NCI-H1417 (cell line): ENCODE measurements at regions not wholly inside any gene's neighbourhood (a gene's known extent, or its start where the extent isn't known, plus 50 kb on each side); places are given as distances from the start of the nearest gene placed in this dataset.

Source experiments
- DNase-seq, 3 experiments: peaks; one replicate each; lab custom pipeline; 2025; lab: John Stamatoyannopoulos, UW

GRCh38 chr11:92384358-92384757 is 159.7 kb downstream of the FAT3 start:
- no peak for DNase-seq

DNA sequence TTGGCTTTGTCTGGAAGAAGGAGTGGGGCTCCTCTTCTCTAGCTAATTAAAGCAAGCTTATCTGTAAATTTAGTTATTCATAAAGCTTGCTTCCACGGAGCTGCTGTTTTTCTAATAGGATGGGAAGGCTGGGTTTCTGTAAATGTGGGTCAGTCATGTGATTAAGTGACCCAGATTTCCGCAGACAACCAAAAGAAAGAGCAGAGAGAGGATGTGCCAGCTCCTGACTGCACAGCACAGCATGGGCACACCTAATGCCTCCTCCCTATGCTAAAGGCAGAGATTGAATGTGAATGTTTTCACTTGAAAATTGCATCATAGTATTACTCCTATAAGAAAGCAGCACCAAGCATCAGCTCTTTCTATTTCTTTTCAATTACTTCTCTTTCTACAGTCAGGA is 160.2 kb downstream of the FAT3 start:
- no peak for DNase-seq

GRCh38 chr11:92386577-92386976 is 162.0 kb downstream of the FAT3 start:
- DNase-seq: no peak

GRCh38 chr11:92387859-92388258 is 163.2 kb downstream of the FAT3 start:
- DNase-seq: no peak

DNA sequence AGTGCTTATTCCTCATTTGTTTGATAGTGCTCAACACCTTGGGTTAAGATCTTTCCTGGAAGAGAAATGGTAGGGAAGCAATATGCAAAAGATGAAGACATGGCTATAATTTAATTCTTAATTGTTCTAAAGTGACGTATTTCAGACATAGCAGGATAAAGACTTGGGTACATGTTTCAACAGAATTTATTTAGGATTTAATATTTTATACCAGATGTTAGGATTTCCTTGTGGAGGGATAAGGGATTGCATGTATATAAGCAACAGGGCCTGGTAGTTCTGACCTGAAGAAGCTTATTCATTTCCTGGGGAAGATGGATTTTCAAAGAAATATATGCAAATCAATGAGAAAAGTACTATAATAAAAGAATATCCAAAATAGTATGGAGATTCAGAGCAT is 163.8 kb downstream of the FAT3 start:
- no peak for DNase-seq

- peak in 1 of 3 experiments; percentile 26 for DNase-seq
These were observed 166.2 kb downstream of the FAT3 start for GRCh38 chr11:92390783-92391182.

DNA sequence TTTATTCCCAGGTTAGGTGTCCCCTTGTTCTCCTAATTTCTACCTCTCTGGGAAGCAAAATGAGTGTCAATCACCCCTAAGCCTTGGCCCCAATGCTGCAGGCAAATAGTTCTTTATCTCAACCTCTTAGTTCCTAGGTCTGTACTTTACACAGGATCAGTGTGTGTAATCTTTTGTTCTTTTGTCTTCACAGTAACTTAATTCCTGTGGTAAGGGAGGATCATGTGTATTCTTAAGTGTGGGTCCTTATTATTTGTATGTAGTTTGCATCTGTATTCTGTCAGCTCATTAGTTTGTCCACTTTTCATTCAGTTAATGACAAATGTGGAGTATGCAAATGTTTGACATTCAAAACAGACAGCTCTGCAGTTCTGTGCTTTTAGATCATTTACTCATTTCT is 166.7 kb downstream of the FAT3 start:
- DNase-seq: no peak

- no peak for DNase-seq
These were observed 167.2 kb downstream of the FAT3 start for GRCh38 chr11:92391808-92392207.

- no peak for DNase-seq
These were observed 168.6 kb downstream of the FAT3 start for GRCh38 chr11:92393218-92393617.

DNA sequence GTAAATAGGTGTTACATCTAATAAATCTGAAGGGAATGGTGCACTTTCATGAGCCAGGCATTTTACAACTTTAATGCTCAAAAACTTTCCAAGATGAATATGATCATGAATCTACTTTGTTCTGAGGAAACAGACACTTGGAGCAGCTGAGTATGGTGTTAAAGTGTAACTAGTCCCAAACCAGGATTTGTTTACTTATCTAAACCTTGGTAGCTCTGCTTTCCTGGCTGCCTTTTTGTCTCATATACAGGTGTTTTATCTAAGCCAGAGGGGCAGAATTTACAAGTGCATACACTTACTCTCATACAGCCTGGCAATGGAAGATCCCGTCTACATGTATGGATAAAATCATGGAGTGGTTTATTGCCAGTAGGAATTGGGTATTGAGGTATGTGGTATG is 171.5 kb downstream of the FAT3 start:
- peak in 1 of 3 experiments; percentile 23 for DNase-seq

GRCh38 chr11:92397221-92397755 is 172.7 kb downstream of the FAT3 start:
- DNase-seq: no peak

DNA sequence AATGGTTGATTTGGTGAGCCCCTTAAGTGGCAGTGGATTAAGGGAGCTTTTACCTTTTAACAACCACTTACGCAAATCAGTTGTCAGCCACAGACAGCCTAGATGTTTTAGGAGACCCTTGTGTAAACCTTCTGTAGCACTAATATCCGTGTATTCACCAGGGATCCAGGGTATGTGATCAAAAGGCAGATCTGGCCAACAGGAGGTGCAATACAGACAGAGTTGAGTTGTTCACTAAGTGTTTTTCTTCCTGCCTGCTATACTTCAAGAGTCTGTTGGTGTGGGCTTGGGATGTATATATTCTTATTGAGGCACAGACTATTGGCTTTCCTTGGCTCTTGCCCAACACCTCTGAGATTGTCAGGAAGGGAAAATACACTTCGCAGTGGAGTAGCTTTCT is 175.1 kb downstream of the FAT3 start:
- no peak for DNase-seq

DNA sequence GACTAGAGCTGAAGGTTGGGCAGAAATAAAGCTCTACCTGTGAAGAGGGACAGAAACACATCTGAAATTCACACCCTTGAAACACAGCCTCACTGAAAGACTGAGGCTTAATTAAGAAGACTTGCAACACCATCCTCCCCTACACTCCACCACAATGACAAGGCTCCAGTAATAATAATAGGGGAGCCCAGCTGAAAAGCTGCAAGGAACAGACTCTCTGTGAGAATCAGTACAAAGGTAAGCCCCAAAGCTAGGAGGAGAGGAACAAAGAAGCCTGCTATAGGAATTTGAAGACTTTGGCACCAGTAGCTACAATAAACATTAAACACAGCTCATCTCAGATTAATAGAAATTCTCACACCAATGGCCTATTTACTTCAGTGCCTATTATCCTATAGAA is 176.9 kb downstream of the FAT3 start:
- no peak for DNase-seq

DNA sequence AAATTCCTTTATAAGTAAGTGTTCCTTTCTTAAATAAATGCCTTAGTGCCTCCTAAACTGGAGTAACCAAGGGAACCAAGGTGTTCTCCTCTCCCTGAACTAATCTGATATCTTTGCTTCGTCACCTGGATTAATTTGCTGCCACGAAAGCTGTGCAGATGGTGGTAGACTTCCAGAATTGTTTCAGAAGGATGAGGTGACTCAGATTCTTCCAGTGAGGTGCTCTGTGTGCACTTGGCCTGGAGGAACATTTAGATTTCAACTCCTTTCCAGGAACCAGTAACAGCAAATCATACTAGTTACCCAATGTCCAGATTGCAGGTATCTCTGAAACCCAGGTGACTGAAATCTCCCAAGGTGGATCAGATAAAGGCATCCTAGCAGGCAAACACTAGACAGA is 181.9 kb downstream of the FAT3 start:
- no peak for DNase-seq

DNA sequence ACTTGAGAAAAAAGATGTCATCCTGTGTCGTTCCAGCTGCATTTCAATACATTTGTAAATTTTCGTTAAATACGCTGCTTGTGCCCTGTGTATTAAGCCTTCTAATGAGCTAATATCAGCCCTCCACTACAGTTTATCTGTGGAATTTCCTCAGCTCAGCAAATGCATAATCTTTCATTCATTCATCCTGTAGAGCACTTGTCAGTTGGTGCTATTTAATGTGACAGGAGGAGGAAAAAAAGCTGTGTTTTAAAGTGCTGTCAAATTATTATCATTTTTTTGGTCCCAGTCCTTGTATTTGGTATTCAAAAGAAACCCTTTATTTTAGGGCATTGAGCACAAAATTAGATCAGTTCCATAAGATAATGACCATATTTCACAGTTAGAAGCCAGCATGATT is 184.7 kb downstream of the FAT3 start:
- no peak for DNase-seq

DNA sequence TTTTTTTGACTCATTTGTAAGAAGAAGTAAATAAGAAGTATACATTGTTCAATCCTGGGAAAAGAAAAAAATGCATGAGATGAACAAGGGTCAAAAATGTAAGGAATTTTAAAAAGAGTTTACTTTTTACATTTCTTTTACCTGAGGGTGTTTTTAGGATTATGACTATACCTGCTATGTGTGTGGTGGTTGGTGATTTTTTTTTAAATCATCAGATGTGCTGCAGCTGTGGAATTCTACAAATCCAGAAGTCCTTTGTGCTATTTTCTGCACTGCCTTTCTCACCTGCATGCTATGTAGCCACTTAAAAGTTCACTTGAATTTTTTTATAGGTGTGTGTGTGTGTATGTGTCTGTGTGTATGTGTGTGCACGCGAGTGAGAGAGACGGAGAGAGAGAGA is 185.3 kb downstream of the FAT3 start:
- no peak for DNase-seq

GRCh38 chr11:92410526-92410925 is 185.9 kb downstream of the FAT3 start:
- no peak for DNase-seq

- DNase-seq: no peak
These were observed 186.8 kb downstream of the FAT3 start for GRCh38 chr11:92411431-92411830.

DNA sequence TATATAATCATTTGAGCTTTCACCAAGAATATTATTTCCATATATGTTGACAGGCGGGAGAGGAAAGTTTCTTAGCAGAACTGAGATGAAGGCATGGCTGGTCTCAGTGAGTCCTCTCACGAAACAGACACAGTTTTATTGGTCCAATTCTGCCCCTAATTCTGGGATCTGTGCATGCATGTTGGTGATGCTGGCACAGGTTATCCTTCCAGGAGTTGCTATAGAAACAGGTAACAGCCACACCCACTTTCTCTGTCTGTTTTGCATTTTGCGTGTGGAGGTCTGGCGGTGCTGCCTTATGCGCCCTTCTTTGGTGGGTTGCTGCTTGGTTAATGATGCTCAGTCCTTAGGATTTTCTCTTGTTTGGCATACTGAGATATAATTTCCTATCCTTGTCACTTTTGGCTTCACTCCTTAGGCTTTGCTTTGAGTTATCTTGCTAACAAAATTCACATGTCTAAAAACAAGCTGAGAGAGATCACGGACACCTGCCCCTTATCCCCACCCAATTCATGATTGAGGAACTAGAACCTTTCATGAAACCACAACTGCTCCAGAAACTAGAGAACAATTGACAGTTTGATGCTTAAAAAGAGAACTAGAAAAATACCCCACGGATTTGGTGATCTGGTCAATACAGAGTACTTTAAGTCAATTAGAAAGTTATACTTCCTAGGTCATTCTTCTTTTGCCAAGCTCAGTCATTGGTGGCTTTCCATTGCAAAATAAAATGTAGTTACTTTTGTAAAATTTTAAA is 189.3 kb downstream of the FAT3 start:
- no peak for DNase-seq

- peak in 1 of 3 experiments; percentile 32 for DNase-seq
These were observed 192.5 kb downstream of the FAT3 start for GRCh38 chr11:92416971-92417725.

GRCh38 chr11:92423115-92424034 is 198.8 kb downstream of the FAT3 start:
- DNase-seq: no peak

GRCh38 chr11:92424281-92424680 is 199.7 kb downstream of the FAT3 start:
- DNase-seq: no peak
